ENCODE measurements at regions not wholly inside any gene's neighbourhood (a gene's known extent, or its start where the extent isn't known, plus 50 kb on each side); places are given as distances from the start of the nearest gene placed in this dataset.

GRCh38 chr12:123083661-123084571, 67.0 kb downstream of the PITPNM2 start:
- Mint-ChIP-seq H3K36me3 (no peaks in the 10 kb centered on the region), H3K4me3 (no peak overlapping the region), H3K27me3 (no peaks in the 10 kb centered on the region), H3K27ac (no peak overlapping the region), H3K4me1 (ENCODE audit: unreplicated experiment) (peaks cover 8% of the 10 kb centered on the region), H3K9me3 (no peaks in the 10 kb centered on the region)
- TF ChIP-seq CTCF (conservative IDR thresholded peaks at IDR 0.05): no peak
- no peak for DNase-seq (ENCODE audit: extremely low spot score, unreplicated experiment)

GRCh38 chr12:123080634-123081033, 70.3 kb downstream of the PITPNM2 start:
- Mint-ChIP-seq H3K27ac (no peak overlapping the region), H3K4me3 (no peak overlapping the region), H3K9me3 (no peaks in the 10 kb centered on the region), H3K27me3 (no peaks in the 10 kb centered on the region), H3K36me3 (no peaks in the 10 kb centered on the region), H3K4me1 (ENCODE audit: unreplicated experiment) (peaks cover 26% of the 10 kb centered on the region)
- DNase-seq (ENCODE audit: extremely low spot score, unreplicated experiment): no peak
- TF ChIP-seq CTCF (conservative IDR thresholded peaks at IDR 0.05): no peak

GRCh38 chr12:123078531-123079155, 72.2 kb downstream of the PITPNM2 start:
- Mint-ChIP-seq H3K9me3 (no peaks in the 10 kb centered on the region), H3K27me3 (no peaks in the 10 kb centered on the region), H3K4me3 (no peak overlapping the region), H3K36me3 (no peaks in the 10 kb centered on the region), H3K4me1 (ENCODE audit: unreplicated experiment) (peaks cover 31% of the 10 kb centered on the region), H3K27ac (peak overlapping the region; percentile 39)
- TF ChIP-seq CTCF (conservative IDR thresholded peaks at IDR 0.05): no peak
- no peak for DNase-seq (ENCODE audit: extremely low spot score, unreplicated experiment)

GRCh38 chr12:123078120-123078465, 72.8 kb downstream of the PITPNM2 start:
- Mint-ChIP-seq H3K9me3 (no peaks in the 10 kb centered on the region), H3K4me3 (no peak overlapping the region), H3K36me3 (no peaks in the 10 kb centered on the region), H3K27ac (no peak overlapping the region), H3K4me1 (ENCODE audit: unreplicated experiment) (peaks cover 31% of the 10 kb centered on the region), H3K27me3 (peaks cover 4% of the 10 kb centered on the region)
- no peak for TF ChIP-seq CTCF (conservative IDR thresholded peaks at IDR 0.05)
- no peak for DNase-seq (ENCODE audit: extremely low spot score, unreplicated experiment)

GRCh38 chr12:123077298-123078119, 73.4 kb downstream of the PITPNM2 start:
- H3K27ac Mint-ChIP-seq: no peak overlapping the region
- peaks cover 26% of the 10 kb centered on the region for H3K4me1 Mint-ChIP-seq (ENCODE audit: unreplicated experiment)

More at GRCh38 chr12:123077298-123078119, 73.4 kb downstream of the PITPNM2 start:
- Mint-ChIP-seq H3K9me3 (no peaks in the 10 kb centered on the region), H3K27me3 (peaks cover 4% of the 10 kb centered on the region), H3K36me3 (no peaks in the 10 kb centered on the region), H3K4me3 (no peak overlapping the region)
- TF ChIP-seq CTCF (conservative IDR thresholded peaks at IDR 0.05): no peak
- no peak for DNase-seq (ENCODE audit: extremely low spot score, unreplicated experiment)
